Body of pancreas (tissue), 4 donors: ENCODE measurements at regions not wholly inside any gene's neighbourhood (a gene's known extent, or its start where the extent isn't known, plus 50 kb on each side); places are given as distances from the start of the nearest gene placed in this dataset.

Experiments
- ATAC-seq: fragments of 150-250 bp; one replicate; pipeline ENCODE4 v1.9.1; 2016
- DNase-seq, 4 donors: peaks; one replicate each; pipeline ENCODE4 v3.0.0-alpha.2; 2019
- H3K27ac ChIP-seq, 4 donors: fragments of 200-600 bp; sonication (generic); 1 replicate in 3 of 4; 2 replicates in 1 of 4; pipeline versions ENCODE4 v1.5.1 to v1.6.1; 2016 to 2019; ENCODE audit warnings: mild to moderate bottlenecking in 1 of 4, mixed read lengths in 1 of 4, moderate library complexity in 1 of 4
- H3K27me3 ChIP-seq, 2 donors: fragments of 200-600 bp; sonication (generic); one replicate each; pipeline ENCODE4 v1.6.0; 2016; ENCODE audit warnings: mild to moderate bottlenecking in 1 of 2
- H3K36me3 ChIP-seq, 2 donors: fragments of 200-600 bp; sonication (generic); replicated peaks in 1 of 2; 2 replicates each; pipeline ENCODE4 v1.5.1; 2016; ENCODE audit warnings: low read depth in 2 of 2; ENCODE audit not compliant: insufficient read depth in 1 of 2
- H3K4me1 ChIP-seq: fragments of 200-600 bp; sonication (generic); one replicate; pipeline ENCODE4 v1.6.0; 2016
- H3K4me3 ChIP-seq, 2 donors: fragments of 200-600 bp; sonication (generic); 1 replicate in 1 of 2; 2 replicates in 1 of 2; pipeline ENCODE4 v1.5.1; 2016 to 2019
- H3K9me3 ChIP-seq, 3 donors: fragments of 200-600 bp; sonication (generic); 1 replicate in 2 of 3; 2 replicates in 1 of 3; pipeline ENCODE4 v1.5.1; 2016
- CTCF ChIP-seq, 7 experiments: fragments of 450-650 bp in 4 of 7; fragments of 200-600 bp in 3 of 7; sonication (generic) in 3 of 7; IDR thresholded peaks; one replicate each; pipeline ENCODE4 v1.5.1; 2016 to 2019; ENCODE audit warnings: antibody characterized with exemption in 7 of 7
- POLR2A ChIP-seq, 3 donors: fragments of 450-650 bp; IDR thresholded peaks; one replicate each; pipeline ENCODE4 v1.6.1; 2016; ENCODE audit warnings: antibody characterized with exemption in 3 of 3, mild to moderate bottlenecking in 2 of 3
- WGBS, 2 donors: methylation state at CpG; one replicate each; pipeline ENCODE4 v1.1.5; 2017; 5-methylcytosine and 5-hydroxymethylcytosine counted together
- intact Hi-C: fragments of 100-400 bp; cut with DNase I; formaldehyde crosslinking; loops from one replicate; pipeline ENCODE4 v1.15.1; 2023

- H3K36me3 ChIP-seq = no peaks in the 10 kb centered on the region
- H3K27ac ChIP-seq = no peak overlapping the region
- no peaks in the 10 kb centered on the region for H3K27me3 ChIP-seq
- 24 to 25% methylated on average over 3 of the region's 3 CpGs for whole genome bisulfite sequencing, 2 donors
- ATAC-seq (no peak), DNase-seq (no peak)
- TF ChIP-seq POLR2A (IDR thresholded peaks at IDR 0.05) = no peak
- TF ChIP-seq CTCF (IDR thresholded peaks at IDR 0.05) = no peak
- no peaks in the 10 kb centered on the region for H3K9me3 ChIP-seq
- H3K4me1 ChIP-seq = peaks cover 4% of the 10 kb centered on the region
- H3K4me3 ChIP-seq = no peak overlapping the region
- intact Hi-C loops = no loop called here
Observed at GRCh38 chr3:118713502-118714207, 321.0 kb downstream of the IGSF11 start.

DNA sequence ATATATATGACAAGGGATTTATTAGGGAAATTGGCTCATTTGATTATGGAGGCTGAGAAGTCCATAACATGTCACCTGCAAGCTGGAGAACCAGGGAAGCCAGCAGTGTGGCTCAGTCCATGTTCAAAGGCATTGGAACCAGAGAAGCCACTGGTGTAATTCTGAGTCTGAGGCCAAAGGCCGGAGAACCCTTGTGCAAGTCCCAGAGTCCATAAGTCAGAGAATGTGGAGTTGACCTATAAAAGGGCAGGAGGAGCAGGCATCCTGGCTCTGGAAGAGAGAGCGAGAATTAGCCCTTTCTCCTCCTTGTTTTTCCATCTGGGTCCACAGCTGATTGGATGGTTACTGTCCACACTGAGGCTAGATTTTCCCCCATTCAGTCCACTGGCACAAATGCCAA lies 319.8 kb downstream of the IGSF11 start:
- Histone ChIP-seq H3K4me3 (no peak overlapping the region), H3K9me3 (no peaks in the 10 kb centered on the region), H3K27me3 (no peaks in the 10 kb centered on the region), H3K4me1 (peaks cover 4% of the 10 kb centered on the region), H3K27ac (no peak overlapping the region), H3K36me3 (no peaks in the 10 kb centered on the region)
- DNase-seq (no peak), ATAC-seq (no peak)
- TF ChIP-seq POLR2A (IDR thresholded peaks at IDR 0.05) = no peak
- TF ChIP-seq CTCF (IDR thresholded peaks at IDR 0.05) = no peak
- intact Hi-C loops = no loop called here
- WGBS, 2 donors = 91 to 96% methylated on average over 2 of the region's 2 CpGs

DNA sequence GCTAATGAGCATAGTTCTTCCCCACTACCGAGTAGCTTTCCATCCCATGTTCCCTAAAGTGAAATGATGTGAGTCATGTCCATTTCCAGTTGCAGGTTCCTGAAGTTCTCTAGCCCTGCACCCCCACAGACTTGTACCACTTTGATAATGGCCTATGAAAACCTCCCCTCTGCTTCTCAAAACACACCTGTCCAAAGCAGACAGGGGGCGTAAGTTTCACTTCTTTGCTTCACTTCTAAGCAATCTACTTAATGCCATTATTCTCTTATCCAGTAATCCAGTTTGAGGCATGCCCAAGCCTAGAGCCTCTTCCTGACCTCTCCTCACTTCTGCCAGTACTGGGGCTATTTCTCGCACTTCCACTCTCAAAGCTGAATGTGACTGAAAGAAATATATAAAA lies 305.1 kb downstream of the IGSF11 start:
- Histone ChIP-seq H3K27ac (no peak overlapping the region), H3K9me3 (no peaks in the 10 kb centered on the region), H3K27me3 (no peaks in the 10 kb centered on the region), H3K36me3 (no peaks in the 10 kb centered on the region), H3K4me1 (no peaks in the 10 kb centered on the region), H3K4me3 (no peak overlapping the region)
- DNase-seq (no peak), ATAC-seq (no peak)
- 63 to 73% methylated on average over 3 of the region's 3 CpGs for WGBS, 2 donors
- TF ChIP-seq CTCF (IDR thresholded peaks at IDR 0.05) (no peak), POLR2A (IDR thresholded peaks at IDR 0.05) (no peak)
- intact Hi-C loops = no loop called here

- intact Hi-C loops = no loop called here
- WGBS, 2 donors = 67 to 73% methylated on average over 2 of the region's 2 CpGs
- H3K4me3 ChIP-seq = no peak overlapping the region
- ATAC-seq = no peak
- H3K4me1 ChIP-seq = no peaks in the 10 kb centered on the region
- TF ChIP-seq CTCF (IDR thresholded peaks at IDR 0.05) (no peak), POLR2A (IDR thresholded peaks at IDR 0.05) (no peak)
- no peaks in the 10 kb centered on the region for H3K27me3 ChIP-seq
- no peaks in the 10 kb centered on the region for H3K36me3 ChIP-seq
- no peak overlapping the region for H3K27ac ChIP-seq
- DNase-seq = peak in 2 of 4 donors; percentile 19 to 44
- no peaks in the 10 kb centered on the region for H3K9me3 ChIP-seq
Observed at GRCh38 chr3:118734664-118735063, 300.0 kb downstream of the IGSF11 start.

GRCh38 chr3:118736107-118736506 lies 298.5 kb downstream of the IGSF11 start:
- ATAC-seq (no peak), DNase-seq (peak in 2 of 4 donors; percentile 24 to 26)
- Histone ChIP-seq H3K27ac (no peak overlapping the region), H3K4me1 (peaks cover 5% of the 10 kb centered on the region), H3K9me3 (no peaks in the 10 kb centered on the region), H3K27me3 (no peaks in the 10 kb centered on the region), H3K36me3 (no peaks in the 10 kb centered on the region), H3K4me3 (no peak overlapping the region)
- 37 to 38% methylated on average over 2 of the region's 2 CpGs for WGBS, 2 donors
- intact Hi-C loops = no loop called here
- TF ChIP-seq POLR2A (IDR thresholded peaks at IDR 0.05) (no peak), CTCF (IDR thresholded peaks at IDR 0.05) (peak in 2 of 7 experiments; percentile 10 to 14)
